ENCODE measurements at regions not wholly inside any gene's neighbourhood (a gene's known extent, or its start where the extent isn't known, plus 50 kb on each side); places are given as distances from the start of the nearest gene placed in this dataset.
"Not testable (repeated sequence)": the region's sequence is repeated elsewhere in the genome, so short reads cannot be mapped to it uniquely, and the experiment has no call there.

GRCh38 chr2:57185568-57185967, 861.0 kb upstream of the VRK2 start:
- no peak for DNase-seq

GRCh38 chr2:57190007-57190406, 856.6 kb upstream of the VRK2 start:
- no peak for DNase-seq

- no peak for DNase-seq
These were observed 846.9 kb upstream of the VRK2 start for GRCh38 chr2:57199663-57200062.

- no peak for DNase-seq
These were observed 842.2 kb upstream of the VRK2 start for GRCh38 chr2:57204364-57204763.

GRCh38 chr2:57205241-57205640, 841.4 kb upstream of the VRK2 start:
- DNase-seq = no peak

GRCh38 chr2:57207191-57207590, 839.4 kb upstream of the VRK2 start:
- DNase-seq = no peak

GRCh38 chr2:57209799-57210198, 836.8 kb upstream of the VRK2 start:
- DNase-seq = no peak

- DNase-seq = no peak
These were observed 835.8 kb upstream of the VRK2 start for GRCh38 chr2:57210855-57211254.

GRCh38 chr2:57217013-57217412, 829.6 kb upstream of the VRK2 start:
- DNase-seq = no peak

GRCh38 chr2:57218206-57218605, 828.4 kb upstream of the VRK2 start:
- no peak for DNase-seq

GRCh38 chr2:57229706-57230105, 816.9 kb upstream of the VRK2 start:
- not testable (repeated sequence) for DNase-seq

GRCh38 chr2:57232341-57232740, 814.3 kb upstream of the VRK2 start:
- not testable (repeated sequence) for DNase-seq

- DNase-seq = not testable (repeated sequence)
These were observed 795.1 kb upstream of the VRK2 start for GRCh38 chr2:57251495-57251894.

GRCh38 chr2:57276408-57276807, 770.2 kb upstream of the VRK2 start:
- not testable (repeated sequence) for DNase-seq

- no peak for DNase-seq
These were observed 768.2 kb upstream of the VRK2 start for GRCh38 chr2:57278451-57278850.

- no peak for DNase-seq
These were observed 755.4 kb upstream of the VRK2 start for GRCh38 chr2:57291209-57291608.

GRCh38 chr2:57296795-57297517, 749.6 kb upstream of the VRK2 start:
- DNase-seq = no peak

- no peak for DNase-seq
These were observed 732.9 kb upstream of the VRK2 start for GRCh38 chr2:57313678-57314077.

GRCh38 chr2:57314682-57315081, 731.9 kb upstream of the VRK2 start:
- no peak for DNase-seq

GRCh38 chr2:57330447-57330846, 716.2 kb upstream of the VRK2 start:
- DNase-seq = no peak

- no peak for DNase-seq
These were observed 713.4 kb upstream of the VRK2 start for GRCh38 chr2:57333221-57333620.

GRCh38 chr2:57343391-57344006, 703.1 kb upstream of the VRK2 start:
- no peak for DNase-seq

- no peak for DNase-seq
These were observed 678.4 kb upstream of the VRK2 start for GRCh38 chr2:57368190-57368589.

GRCh38 chr2:57370882-57371585, 675.6 kb upstream of the VRK2 start:
- DNase-seq = no peak

Data from stimulated activated CD4-positive, alpha-beta T cell treated with anti-CD3 and anti-CD28 coated beads, Interleukin-4, amount 100 ng/mL, for 4 hours (primary cell).